HepG2 (cell line): ENCODE measurements at regions not wholly inside any gene's neighbourhood (a gene's known extent, or its start where the extent isn't known, plus 50 kb on each side); places are given as distances from the start of the nearest gene placed in this dataset.

Experiments used
- ATAC-seq: fragments of 200-7000 bp; cut with Tn5 transposase; 3 replicates; pipeline ENCODE4 v1.9.1; 2020; ENCODE audit warnings: mild to moderate bottlenecking, moderate library complexity
- BruUV-seq: library from RNA; stranded (reverse); fragments of 400-500 nt; replicated peaks from 2 replicates; lab custom pipeline; 2021; lab: Mats Ljungman, UMichigan
- CTCF ChIA-PET: fragments of 300-600 bp; formaldehyde crosslinking; extraction: SDS; loops from one replicate; lab custom pipeline; 2021; ENCODE audit warnings: low total read pairs, inconsistent platforms, low intra/inter-chr PET ratio; lab: Yijun Ruan, JAX
- POLR2A ChIA-PET: fragments of 350-600 bp; sonication (Branson Sonifier 250); formaldehyde crosslinking; loops from one replicate; lab custom pipeline; 2020; ENCODE audit warnings: antibody characterized with exemption, inconsistent platforms; lab: Yijun Ruan, JAX
- DNase-seq: peaks from one replicate; pipeline ENCODE4 v3.0.0-alpha.2; 2015; ENCODE audit warnings: low spot score
- FAIRE-seq: peaks from 3 replicates; lab custom pipeline; 2011; peaks lifted over from hg19 to GRCh38; lab: Jason Lieb, UNC
- H2AFZ ChIP-seq: one replicate; pipeline ENCODE4 v1.6.1; 2011; ENCODE audit warnings: low read length, inconsistent platforms
- H3K27ac ChIP-seq: fragments of 300-600 bp; 3 replicates; pipeline ENCODE4 v1.8.0; 2011; ENCODE audit warnings: mixed run types, mild to moderate bottlenecking, mixed read lengths, low read length, inconsistent platforms; ENCODE audit not compliant: insufficient read depth; ENCODE audit errors: extremely low read length
- H3K27me3 ChIP-seq, 2 experiments: fragments of 200-600 bp in 1 of 2; 2 replicates in 1 of 2; 3 replicates in 1 of 2; pipeline versions ENCODE4 v1.6.0 to v1.8.0; 2011; ENCODE audit warnings: low read length in 2 of 2, mild to moderate bottlenecking in 2 of 2, moderate library complexity in 2 of 2, inconsistent platforms in 1 of 2; ENCODE audit not compliant: insufficient read depth in 2 of 2, control insufficient read depth in 1 of 2
- H3K36me3 ChIP-seq, 2 experiments: fragments of 200-600 bp in 1 of 2; replicated peaks in 1 of 2; 2 replicates in 1 of 2; 3 replicates in 1 of 2; pipeline versions ENCODE4 v1.5.1 to v1.8.0; 2011; ENCODE audit warnings: low read length in 2 of 2, inconsistent platforms in 1 of 2; ENCODE audit not compliant: insufficient read depth in 2 of 2, control insufficient read depth in 1 of 2
- H3K4me1 ChIP-seq: 2 replicates; pipeline ENCODE4 v1.5.1; 2012; ENCODE audit warnings: low read length, inconsistent platforms; ENCODE audit not compliant: insufficient read depth
- H3K4me2 ChIP-seq: 2 replicates; pipeline ENCODE4 v1.6.0; 2011; ENCODE audit warnings: low read depth, low read length, inconsistent platforms
- H3K4me3 ChIP-seq, 3 experiments: fragments of 200-600 bp in 1 of 3; sonication (generic), shearing (Covaris generic) in 1 of 3; replicated peaks in 1 of 3; 2 replicates each; pipeline ENCODE4 v1.5.1; 2011 to 2016; ENCODE audit warnings: low read length in 3 of 3, inconsistent platforms in 2 of 3, low read depth in 2 of 3, mild to moderate bottlenecking in 2 of 3, control low read depth in 1 of 3, mixed read lengths in 1 of 3; ENCODE audit not compliant: insufficient read depth in 1 of 3
- H3K79me2 ChIP-seq: one replicate; pipeline ENCODE4 v1.6.1; 2011; ENCODE audit warnings: low read length, inconsistent platforms; ENCODE audit not compliant: insufficient read depth
- H3K9ac ChIP-seq: 2 replicates; pipeline ENCODE4 v1.6.0; 2011; ENCODE audit warnings: mild to moderate bottlenecking, low read depth, low read length, inconsistent platforms; ENCODE audit not compliant: insufficient read depth
- H3K9me3 ChIP-seq: 2 replicates; pipeline ENCODE4 v1.5.1; 2012; ENCODE audit warnings: mild to moderate bottlenecking, low read length
- H4K20me1 ChIP-seq: 2 replicates; pipeline ENCODE4 v1.6.0; 2011; ENCODE audit warnings: inconsistent platforms, mild to moderate bottlenecking, low read length, moderate library complexity; ENCODE audit not compliant: insufficient read depth
- ETV5 ChIP-seq: IDR thresholded peaks from 2 replicates; pipeline ENCODE4 v1.6.1; 2018; ENCODE audit warnings: missing biosample characterization, missing genetic modification reagents, inconsistent platforms, borderline replicate concordance
- FIP1L1 ChIP-seq: fragments of 200-400 bp; formaldehyde crosslinking; IDR thresholded peaks from 2 replicates; pipeline ENCODE4 v1.6.1; 2018; ENCODE audit warnings: low read depth, mild to moderate bottlenecking, low read length, moderate library complexity, borderline replicate concordance; ENCODE audit not compliant: insufficient read depth
- GTF3A ChIP-seq: sonication (generic); formaldehyde crosslinking; conservative IDR thresholded peaks from 2 replicates; pipeline ENCODE4 v1.4.0; 2020; ENCODE audit warnings: mild to moderate bottlenecking, missing genetic modification reagents
- MTA3 ChIP-seq: sonication (generic); formaldehyde crosslinking; IDR thresholded peaks from 2 replicates; pipeline ENCODE4 v1.4.0; 2020; ENCODE audit warnings: missing genetic modification reagents
- NCOA2 ChIP-seq: sonication (generic); formaldehyde crosslinking; IDR thresholded peaks from 2 replicates; pipeline ENCODE4 v1.8.0; 2022; ENCODE audit warnings: inconsistent platforms
- SP2 ChIP-seq: sonication (generic); formaldehyde crosslinking; IDR thresholded peaks from 2 replicates; pipeline ENCODE4 v1.5.1; 2020; ENCODE audit warnings: mild to moderate bottlenecking, missing genetic modification reagents
- ZNF121 ChIP-seq: sonication (generic); formaldehyde crosslinking; IDR thresholded peaks from 2 replicates; pipeline ENCODE4 v1.5.0; 2020; ENCODE audit warnings: mild to moderate bottlenecking, missing genetic modification reagents
- ZNF383 ChIP-seq: sonication (generic); formaldehyde crosslinking; IDR thresholded peaks from 2 replicates; pipeline ENCODE4 v1.4.0; 2020; ENCODE audit warnings: missing genetic modification reagents, mild to moderate bottlenecking, borderline replicate concordance
- ZNF441 ChIP-seq: sonication (generic); formaldehyde crosslinking; IDR thresholded peaks from 2 replicates; pipeline ENCODE4 v1.7.0; 2021; ENCODE audit warnings: missing genetic modification reagents, borderline replicate concordance
- ZNF451 ChIP-seq: sonication (generic); formaldehyde crosslinking; IDR thresholded peaks from 2 replicates; pipeline ENCODE4 v1.5.0; 2020; ENCODE audit warnings: mild to moderate bottlenecking, missing genetic modification reagents
- ZNF468 ChIP-seq: sonication (generic); formaldehyde crosslinking; IDR thresholded peaks from 2 replicates; pipeline ENCODE4 v1.8.0; 2022; ENCODE audit warnings: mild to moderate bottlenecking, moderate library complexity, missing genetic modification reagents
- ZNF484 ChIP-seq: sonication (generic); formaldehyde crosslinking; IDR thresholded peaks from 2 replicates; pipeline ENCODE4 v1.5.1; 2020; ENCODE audit warnings: mild to moderate bottlenecking, low read depth, missing genetic modification reagents, borderline replicate concordance
- ZNF570 ChIP-seq: sonication (generic); formaldehyde crosslinking; IDR thresholded peaks from 2 replicates; pipeline ENCODE4 v1.4.0; 2020; ENCODE audit warnings: mild to moderate bottlenecking, missing genetic modification reagents, borderline replicate concordance
- ZNF616 ChIP-seq: sonication (generic); formaldehyde crosslinking; IDR thresholded peaks from 2 replicates; pipeline ENCODE4 v1.5.0; 2020; ENCODE audit warnings: low read depth, mild to moderate bottlenecking, missing genetic modification reagents
- ZSCAN30 ChIP-seq: sonication (generic); formaldehyde crosslinking; IDR thresholded peaks from 2 replicates; pipeline ENCODE4 v1.5.0; 2020; ENCODE audit warnings: mild to moderate bottlenecking, missing genetic modification reagents
- WGBS: methylation state at CpG from one replicate; pipeline ENCODE4 v1.1.6; 2017; ENCODE audit warnings: low lambda C conversion rate; 5-methylcytosine and 5-hydroxymethylcytosine counted together
- in situ Hi-C: cut with HindIII; loops from 2 replicates; pipeline ENCODE4 v1.10.0; 2017; ENCODE audit warnings: low pct_unique_long_range_greater_than_20kb; ENCODE audit not compliant: extremely low pct_ligation_motif_present
- intact Hi-C: fragments of 100-400 bp; cut with micrococcal nuclease; formaldehyde crosslinking; loops from one replicate; pipeline ENCODE4 v1.10.0; 2022; ENCODE audit not compliant: unreplicated experiment
- TF ChIP-seq, protein P1 (sequence below): sonication (generic); formaldehyde crosslinking; conservative IDR thresholded peaks from 2 replicates; pipeline ENCODE4 v1.8.1; 2023; ENCODE audit warnings: missing genetic modification reagents
- TF ChIP-seq, protein P2 (sequence below): sonication (generic); formaldehyde crosslinking; IDR thresholded peaks from 2 replicates; pipeline ENCODE4 v1.8.0; 2022; ENCODE audit warnings: mild to moderate bottlenecking, missing genetic modification reagents, moderate library complexity

DNA sequence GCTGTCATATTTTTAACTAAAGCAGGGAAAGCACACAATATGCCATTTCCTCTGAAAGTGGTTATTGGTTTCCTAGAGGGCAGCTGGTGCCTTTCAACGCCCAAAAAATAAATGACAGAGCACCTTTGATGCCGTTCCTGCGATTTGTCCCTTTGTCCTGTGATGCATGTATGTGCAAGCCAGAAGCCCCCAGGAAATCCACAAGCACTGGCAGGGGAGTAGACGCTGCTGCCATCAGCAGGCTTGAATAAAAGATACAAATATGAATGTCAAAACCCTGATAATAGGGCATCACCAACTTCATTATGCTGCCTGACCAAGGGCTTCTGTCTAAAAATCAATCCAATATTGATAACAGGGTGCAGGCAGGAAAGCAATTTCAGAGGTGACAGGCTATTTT lies 246.1 kb downstream of the FBXO15 start (continued):
- no peak for TF ChIP-seq ZNF441
- TF ChIP-seq, protein P1, sequence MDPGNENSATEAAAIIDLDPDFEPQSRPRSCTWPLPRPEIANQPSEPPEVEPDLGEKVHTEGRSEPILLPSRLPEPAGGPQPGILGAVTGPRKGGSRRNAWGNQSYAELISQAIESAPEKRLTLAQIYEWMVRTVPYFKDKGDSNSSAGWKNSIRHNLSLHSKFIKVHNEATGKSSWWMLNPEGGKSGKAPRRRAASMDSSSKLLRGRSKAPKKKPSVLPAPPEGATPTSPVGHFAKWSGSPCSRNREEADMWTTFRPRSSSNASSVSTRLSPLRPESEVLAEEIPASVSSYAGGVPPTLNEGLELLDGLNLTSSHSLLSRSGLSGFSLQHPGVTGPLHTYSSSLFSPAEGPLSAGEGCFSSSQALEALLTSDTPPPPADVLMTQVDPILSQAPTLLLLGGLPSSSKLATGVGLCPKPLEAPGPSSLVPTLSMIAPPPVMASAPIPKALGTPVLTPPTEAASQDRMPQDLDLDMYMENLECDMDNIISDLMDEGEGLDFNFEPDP (CRISPR knock-in tag), result no peak
- TF ChIP-seq ZNF570 (CRISPR knock-in tag), result no peak

DNA sequence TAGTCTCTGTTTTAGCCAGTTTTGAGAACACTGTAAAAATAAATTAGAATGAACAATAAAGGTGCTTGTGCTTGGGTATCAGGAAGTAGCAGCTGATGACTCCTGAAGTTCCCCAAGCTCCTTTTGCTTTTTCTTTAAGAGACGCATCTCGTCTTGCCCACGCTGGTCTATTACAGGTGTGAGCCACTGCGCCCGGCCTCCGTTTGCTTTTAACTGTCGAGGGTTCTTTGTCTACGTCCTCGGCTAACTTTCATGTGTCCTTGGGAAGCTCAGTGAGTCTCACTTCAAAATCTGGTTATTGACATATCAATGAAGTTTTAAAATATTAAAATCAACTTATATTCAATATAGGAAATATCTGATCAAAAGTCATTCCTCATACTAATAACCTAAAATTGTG lies 246.5 kb downstream of the FBXO15 start:
- H3K4me1 ChIP-seq, result no peaks in the 10 kb centered on the region
- intact Hi-C loops, result no loop called here
- no peaks in the 10 kb centered on the region for H3K79me2 ChIP-seq
- no peaks in the 10 kb centered on the region for H3K36me3 ChIP-seq
- no TSS peak for BruUV-seq
- H3K9me3 ChIP-seq, result no peaks in the 10 kb centered on the region
- H3K9ac ChIP-seq, result no peak overlapping the region
- no peak for TF ChIP-seq MTA3
- TF ChIP-seq, protein P2, sequence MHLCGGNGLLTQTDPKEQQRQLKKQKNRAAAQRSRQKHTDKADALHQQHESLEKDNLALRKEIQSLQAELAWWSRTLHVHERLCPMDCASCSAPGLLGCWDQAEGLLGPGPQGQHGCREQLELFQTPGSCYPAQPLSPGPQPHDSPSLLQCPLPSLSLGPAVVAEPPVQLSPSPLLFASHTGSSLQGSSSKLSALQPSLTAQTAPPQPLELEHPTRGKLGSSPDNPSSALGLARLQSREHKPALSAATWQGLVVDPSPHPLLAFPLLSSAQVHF (CRISPR knock-in tag), result no peak
- TF ChIP-seq ETV5 (CRISPR knock-in tag), result no peak
- no peak for TF ChIP-seq ZNF468 (CRISPR knock-in tag)
- no peak for TF ChIP-seq GTF3A (CRISPR knock-in tag)
- no peak for TF ChIP-seq ZNF451 (CRISPR knock-in tag)
- TF ChIP-seq ZSCAN30 (CRISPR knock-in tag), result no peak
- no peak for TF ChIP-seq FIP1L1
- no peak for TF ChIP-seq ZNF616
- no peak for TF ChIP-seq ZNF121
- TF ChIP-seq SP2 (CRISPR knock-in tag), result no peak
- TF ChIP-seq NCOA2 (CRISPR knock-in tag), result no peak
- TF ChIP-seq ZNF383 (CRISPR knock-in tag), result no peak
- no peak for TF ChIP-seq ZNF484 (CRISPR knock-in tag)
- TF ChIP-seq, all 625 proteins: peak for 0
- ChIA-PET POLR2A (no interaction called here), CTCF (no interaction called here)
- ATAC-seq (no peak), FAIRE-seq (no peak), DNase-seq (no peak)
- Histone ChIP-seq H3K4me2 (no peak overlapping the region), H3K4me3 (no peak overlapping the region), H3K27me3 (no peaks in the 10 kb centered on the region; a peak in 1 of 5 replicates), H2AFZ (no peak overlapping the region), H4K20me1 (no peaks in the 10 kb centered on the region), H3K27ac (no peak overlapping the region)
- in situ Hi-C loops, result no loop called here
- 17% methylated on average over 9 of the region's 9 CpGs for WGBS
